ENCODE measurements at regions not wholly inside any gene's neighbourhood (a gene's known extent, or its start where the extent isn't known, plus 50 kb on each side); places are given as distances from the start of the nearest gene placed in this dataset.

DNA sequence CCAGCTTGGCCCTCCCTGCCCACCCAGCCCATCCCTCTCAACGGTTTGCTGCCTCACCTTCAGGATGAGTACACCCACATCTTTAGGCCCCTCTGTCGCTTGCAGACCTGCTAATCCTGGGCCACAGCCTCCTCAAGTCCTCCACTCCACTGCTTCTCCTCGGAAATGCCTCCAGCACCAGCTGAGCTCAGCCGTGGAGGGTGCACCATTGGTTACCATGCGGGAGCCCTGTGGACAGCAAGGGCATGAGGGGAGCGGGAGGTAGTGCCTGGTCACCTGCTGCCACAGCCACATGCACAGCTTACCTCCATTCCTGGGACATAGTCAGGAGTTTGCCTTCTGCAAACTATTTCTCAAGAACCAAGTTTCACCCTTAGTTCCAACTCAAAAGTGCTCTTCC is 286.3 kb upstream of the ZMIZ1 start:
- H3K27ac ChIP-seq = no peak overlapping the region
- TF ChIP-seq ZFX (IDR thresholded peaks at IDR 0.05; ENCODE audit: borderline replicate concordance) = no peak
- TF ChIP-seq, protein P1, sequence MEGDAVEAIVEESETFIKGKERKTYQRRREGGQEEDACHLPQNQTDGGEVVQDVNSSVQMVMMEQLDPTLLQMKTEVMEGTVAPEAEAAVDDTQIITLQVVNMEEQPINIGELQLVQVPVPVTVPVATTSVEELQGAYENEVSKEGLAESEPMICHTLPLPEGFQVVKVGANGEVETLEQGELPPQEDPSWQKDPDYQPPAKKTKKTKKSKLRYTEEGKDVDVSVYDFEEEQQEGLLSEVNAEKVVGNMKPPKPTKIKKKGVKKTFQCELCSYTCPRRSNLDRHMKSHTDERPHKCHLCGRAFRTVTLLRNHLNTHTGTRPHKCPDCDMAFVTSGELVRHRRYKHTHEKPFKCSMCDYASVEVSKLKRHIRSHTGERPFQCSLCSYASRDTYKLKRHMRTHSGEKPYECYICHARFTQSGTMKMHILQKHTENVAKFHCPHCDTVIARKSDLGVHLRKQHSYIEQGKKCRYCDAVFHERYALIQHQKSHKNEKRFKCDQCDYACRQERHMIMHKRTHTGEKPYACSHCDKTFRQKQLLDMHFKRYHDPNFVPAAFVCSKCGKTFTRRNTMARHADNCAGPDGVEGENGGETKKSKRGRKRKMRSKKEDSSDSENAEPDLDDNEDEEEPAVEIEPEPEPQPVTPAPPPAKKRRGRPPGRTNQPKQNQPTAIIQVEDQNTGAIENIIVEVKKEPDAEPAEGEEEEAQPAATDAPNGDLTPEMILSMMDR (IDR thresholded peaks at IDR 0.05) = no peak

DNA sequence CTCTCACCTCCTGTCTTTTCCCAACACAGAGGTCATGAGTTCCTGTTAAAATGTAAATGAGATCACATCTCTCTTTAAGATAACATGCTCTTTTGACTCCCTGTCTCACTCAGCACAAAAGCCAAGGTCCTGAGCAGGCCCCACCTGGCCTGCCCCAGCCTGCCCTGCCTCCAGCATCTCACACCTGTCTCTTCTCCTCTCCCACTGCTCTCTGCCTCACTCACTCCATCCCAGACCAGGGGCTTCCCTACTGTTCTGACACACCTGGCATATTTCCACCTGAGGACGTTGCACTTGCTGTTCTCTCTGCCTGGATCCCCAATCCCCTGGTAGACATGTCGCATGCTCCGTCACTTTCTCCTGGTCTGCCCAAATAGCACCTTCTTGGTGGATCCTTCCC is 285.0 kb upstream of the ZMIZ1 start:
- H3K27ac ChIP-seq = no peak overlapping the region

DNA sequence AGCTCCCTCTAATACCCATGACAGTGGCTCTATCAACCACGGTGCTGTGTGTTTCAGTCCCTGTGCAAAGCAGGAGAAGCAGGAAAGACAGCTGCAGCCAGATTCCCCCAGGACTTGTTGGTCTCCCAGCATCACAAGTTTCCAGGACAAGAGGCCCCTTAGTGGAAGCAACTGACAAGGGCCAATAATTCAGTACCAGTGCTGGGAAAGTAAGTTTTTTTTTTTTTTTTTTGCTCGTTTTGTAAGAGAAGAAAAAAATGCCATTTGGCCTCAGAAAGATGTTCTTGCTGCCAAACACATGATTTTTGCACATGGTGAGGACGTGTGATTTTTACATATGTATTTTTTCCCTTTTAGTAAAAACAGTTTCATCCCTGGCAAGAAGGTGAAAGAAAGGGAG is 284.2 kb upstream of the ZMIZ1 start:
- no peak for TF ChIP-seq ZFX (IDR thresholded peaks at IDR 0.05; ENCODE audit: borderline replicate concordance)
- TF ChIP-seq, protein P1 (IDR thresholded peaks at IDR 0.05) = no peak
- H3K27ac ChIP-seq = no peak overlapping the region

More for the DNA sequence above, 285.0 kb upstream of the ZMIZ1 start:
- TF ChIP-seq ZFX (IDR thresholded peaks at IDR 0.05; ENCODE audit: borderline replicate concordance) = no peak
- TF ChIP-seq, protein P1 (IDR thresholded peaks at IDR 0.05) = no peak

DNA sequence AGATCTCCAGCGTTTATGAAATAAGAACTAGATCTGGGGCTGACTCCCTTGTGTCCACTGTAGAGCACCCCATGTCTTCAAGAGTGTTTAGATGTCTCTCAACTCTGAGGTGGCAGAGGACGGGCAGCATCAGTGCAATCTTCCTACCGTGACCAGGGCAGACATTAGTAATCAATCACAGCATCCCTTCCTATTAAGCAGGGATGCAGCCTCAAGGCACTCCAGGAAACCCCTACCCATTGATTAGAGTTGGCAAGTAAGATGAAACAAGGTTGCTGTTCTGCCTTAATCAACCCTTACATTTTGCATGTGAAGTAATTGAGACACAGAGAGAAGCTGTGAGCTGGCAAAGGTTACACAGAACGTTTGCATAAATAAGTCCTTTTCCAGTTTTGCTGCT is 283.7 kb upstream of the ZMIZ1 start:
- TF ChIP-seq, protein P1 (IDR thresholded peaks at IDR 0.05) = no peak
- TF ChIP-seq ZFX (IDR thresholded peaks at IDR 0.05; ENCODE audit: borderline replicate concordance) = no peak

DNA sequence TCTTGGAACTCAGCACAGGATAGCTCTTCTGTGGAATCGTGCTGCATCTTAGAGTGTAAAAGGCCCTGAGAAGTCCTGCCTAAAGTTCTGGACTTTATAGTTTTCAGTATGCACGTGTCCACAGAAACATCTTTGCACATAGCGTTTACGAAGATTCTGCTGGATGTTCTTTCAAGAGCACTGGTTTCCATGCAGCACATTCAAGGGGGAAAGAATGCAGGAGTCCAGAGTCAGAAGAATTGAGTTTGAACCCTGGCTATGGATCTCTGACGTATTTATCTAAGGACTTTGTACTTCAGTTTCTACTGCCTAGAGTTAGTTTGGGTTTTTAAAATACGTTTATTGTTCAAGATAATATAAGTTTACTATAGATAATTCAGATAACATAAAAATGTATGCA is 282.8 kb upstream of the ZMIZ1 start:
- H3K27ac ChIP-seq = no peak overlapping the region
- TF ChIP-seq ZFX (IDR thresholded peaks at IDR 0.05; ENCODE audit: borderline replicate concordance) = no peak
- TF ChIP-seq, protein P1 (IDR thresholded peaks at IDR 0.05) = no peak

More for the DNA sequence above, 283.7 kb upstream of the ZMIZ1 start:
- no peak overlapping the region for H3K27ac ChIP-seq

DNA sequence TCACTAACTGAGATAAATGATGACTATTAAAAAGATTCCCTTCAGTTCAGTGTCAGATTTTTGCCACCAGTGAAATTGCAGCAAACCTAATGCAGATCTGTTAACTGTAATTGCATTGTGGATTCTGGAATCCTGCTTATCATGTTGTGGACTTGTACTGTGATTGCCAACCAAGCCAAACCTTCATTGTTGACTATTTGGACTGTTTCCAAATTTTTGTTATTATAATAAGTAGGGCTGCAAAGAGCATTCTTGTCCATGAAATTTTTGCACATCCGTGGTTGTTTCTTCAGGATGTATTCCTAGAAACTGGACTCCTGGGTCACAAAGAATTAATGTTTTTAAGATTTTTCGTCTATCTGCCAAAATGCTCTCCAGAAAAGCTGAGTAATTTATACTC is 281.6 kb upstream of the ZMIZ1 start:
- no peak for TF ChIP-seq ZFX (IDR thresholded peaks at IDR 0.05; ENCODE audit: borderline replicate concordance)
- TF ChIP-seq, protein P1 (IDR thresholded peaks at IDR 0.05) = no peak
- no peak overlapping the region for H3K27ac ChIP-seq

DNA sequence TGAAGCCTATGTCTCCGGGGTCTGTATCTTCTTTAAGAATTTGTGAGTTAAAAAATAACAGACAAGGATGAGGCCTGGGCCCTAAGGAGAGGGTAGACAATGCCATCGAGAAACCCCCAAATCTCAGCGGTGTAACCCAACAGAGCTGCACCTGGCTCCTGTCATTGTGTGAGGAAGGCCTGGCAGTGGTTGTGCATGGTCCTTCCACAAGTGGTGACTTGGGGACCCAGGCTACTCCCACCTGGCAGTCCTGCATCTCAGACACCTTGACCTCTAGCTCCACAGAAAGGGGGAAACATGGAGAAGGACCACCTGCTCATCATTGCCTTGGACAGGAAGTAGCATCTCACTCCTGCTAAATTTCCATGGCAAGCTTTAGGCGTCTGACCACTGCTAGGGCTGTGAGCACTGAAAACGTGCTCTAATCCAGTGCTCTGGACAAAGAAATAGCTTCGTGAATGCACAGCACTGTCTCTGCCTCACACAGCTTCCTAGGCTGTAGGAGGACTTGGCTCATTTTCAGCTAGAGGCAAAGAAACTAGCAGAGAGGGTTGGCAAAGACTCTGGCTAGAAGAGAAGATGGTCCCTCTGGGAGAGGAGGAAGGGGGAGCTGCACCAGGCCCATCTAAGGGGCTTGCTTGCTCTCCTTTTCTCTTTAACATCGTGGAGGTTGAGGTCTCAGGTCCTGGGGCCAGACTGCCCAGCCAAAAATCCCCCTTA is 273.9 kb upstream of the ZMIZ1 start:
- no peak overlapping the region for H3K27ac ChIP-seq
- TF ChIP-seq ZFX (IDR thresholded peaks at IDR 0.05; ENCODE audit: borderline replicate concordance) = no peak
- TF ChIP-seq, protein P1 (IDR thresholded peaks at IDR 0.05) = no peak

Data from 22Rv1 (cell line).